Suppressor macrophage treated with lipopolysaccharide for 1 hour (primary cell): ENCODE measurements at regions not wholly inside any gene's neighbourhood (a gene's known extent, or its start where the extent isn't known, plus 50 kb on each side); places are given as distances from the start of the nearest gene placed in this dataset.

Source experiments
- DNase-seq, 3 donors: peaks; one replicate each; pipeline ENCODE4 v3.0.0-alpha.2; 2020 to 2022

- DNase-seq, result no peak
Observed at GRCh38 chr9:108600896-108601295, 254.9 kb downstream of the ACTL7B start.

DNA sequence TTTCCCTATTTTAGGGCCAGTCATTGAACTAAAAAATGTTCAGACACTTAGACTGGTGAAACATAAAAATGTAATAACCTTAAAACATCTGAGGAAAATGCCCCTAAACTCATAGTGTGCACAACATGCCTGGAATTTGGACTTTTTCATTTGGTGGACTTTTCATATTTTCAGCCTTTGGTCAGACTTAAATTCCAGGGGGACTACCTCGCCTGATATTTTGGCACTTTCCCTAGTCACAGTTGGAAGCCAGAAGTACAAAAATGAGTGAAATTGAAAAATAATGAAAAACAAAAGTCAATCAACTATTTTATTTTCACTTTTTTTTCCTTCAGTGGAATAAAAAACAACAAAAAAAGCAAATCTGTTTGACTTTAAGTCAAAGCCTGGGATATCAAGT is 256.2 kb downstream of the ACTL7B start:
- DNase-seq, result no peak

DNA sequence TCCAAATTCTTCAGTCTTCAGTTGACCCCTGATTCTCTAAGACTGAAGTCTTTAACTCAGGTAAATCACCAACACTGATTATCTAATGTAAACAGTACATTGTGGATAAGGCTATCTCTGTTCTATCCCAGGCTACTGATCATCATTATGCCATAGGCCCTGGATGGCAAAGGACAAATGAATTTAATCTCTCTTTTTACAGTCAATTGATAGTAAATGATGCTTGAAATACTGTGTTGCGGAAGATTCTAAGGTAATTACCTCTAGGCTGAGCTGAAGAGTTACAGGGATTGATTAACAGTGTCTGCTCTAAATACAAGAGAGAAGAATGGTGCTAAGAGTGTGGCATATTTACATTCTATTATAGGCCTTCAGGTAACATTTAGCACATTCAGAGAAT is 264.7 kb downstream of the ACTL7B start:
- no peak for DNase-seq

- DNase-seq, result peak in 1 of 3 donors; percentile 37
Observed at GRCh38 chr9:108588246-108588645, 267.5 kb downstream of the ACTL7B start.

DNA sequence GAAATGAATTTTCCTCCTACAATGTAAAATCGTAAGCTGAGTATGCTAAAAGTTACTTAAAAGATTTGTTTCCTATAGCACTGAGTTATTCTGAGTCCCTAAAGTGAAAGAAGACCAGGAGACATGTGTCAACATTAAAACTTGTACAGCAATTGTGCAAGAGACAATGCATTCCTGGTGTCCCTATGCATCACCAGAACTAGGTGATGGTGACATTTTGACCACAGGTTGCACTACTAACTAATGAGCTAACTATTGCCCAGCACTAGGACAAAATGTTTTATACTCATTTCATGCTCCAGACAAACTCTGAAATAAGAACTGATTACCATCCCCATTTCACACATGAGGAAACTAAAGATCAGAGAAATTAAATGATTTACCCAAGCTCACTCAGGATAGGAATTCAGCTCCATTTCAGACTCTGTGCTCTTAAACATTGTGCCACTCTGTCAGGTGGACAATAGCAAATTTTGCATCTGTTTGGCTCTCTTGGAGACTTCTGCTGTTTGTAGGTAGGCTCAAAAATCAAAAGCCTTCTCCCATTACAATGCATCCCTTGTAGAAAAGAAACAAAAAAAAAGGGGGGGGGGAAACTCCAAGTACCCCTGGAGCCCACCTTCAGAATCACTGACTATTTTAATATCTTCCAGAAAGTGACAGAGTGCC is 269.2 kb downstream of the ACTL7B start:
- peak; percentile 9 to 22 (median 14) for DNase-seq

GRCh38 chr9:108584860-108585259 is 270.9 kb downstream of the ACTL7B start:
- no peak for DNase-seq

- DNase-seq, result peak in 1 of 3 donors; percentile 12
Observed at GRCh38 chr9:108582726-108583125, 273.1 kb downstream of the ACTL7B start.

GRCh38 chr9:108579757-108580439 is 275.9 kb downstream of the ACTL7B start:
- peak; percentile 80 to 87 (median 84) for DNase-seq

GRCh38 chr9:108575276-108575675 is 280.5 kb downstream of the ACTL7B start:
- no peak for DNase-seq

GRCh38 chr9:108569624-108570023 is 286.2 kb downstream of the ACTL7B start:
- DNase-seq, result peak; percentile 49 to 64 (median 63)

DNA sequence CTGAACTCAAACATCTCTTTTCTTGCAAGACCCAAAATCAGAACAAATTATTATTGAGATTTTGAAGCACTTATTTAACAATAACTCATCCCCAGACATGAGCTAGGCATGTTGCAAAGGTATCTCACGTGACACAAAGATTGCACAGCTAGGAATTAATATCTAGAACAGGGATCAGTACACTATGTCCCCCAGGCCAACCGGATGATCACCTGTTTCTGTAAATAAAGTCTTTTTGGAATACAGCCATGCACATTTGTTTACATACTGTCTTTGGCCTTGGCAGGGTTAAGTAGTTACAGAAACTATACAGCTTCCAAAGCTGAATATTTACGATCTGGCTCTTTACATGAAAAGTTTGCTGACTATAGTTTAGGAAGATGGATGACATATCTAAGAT is 287.7 kb downstream of the ACTL7B start:
- no peak for DNase-seq

- DNase-seq, result no peak
Observed at GRCh38 chr9:108567571-108567970, 288.2 kb downstream of the ACTL7B start.

DNA sequence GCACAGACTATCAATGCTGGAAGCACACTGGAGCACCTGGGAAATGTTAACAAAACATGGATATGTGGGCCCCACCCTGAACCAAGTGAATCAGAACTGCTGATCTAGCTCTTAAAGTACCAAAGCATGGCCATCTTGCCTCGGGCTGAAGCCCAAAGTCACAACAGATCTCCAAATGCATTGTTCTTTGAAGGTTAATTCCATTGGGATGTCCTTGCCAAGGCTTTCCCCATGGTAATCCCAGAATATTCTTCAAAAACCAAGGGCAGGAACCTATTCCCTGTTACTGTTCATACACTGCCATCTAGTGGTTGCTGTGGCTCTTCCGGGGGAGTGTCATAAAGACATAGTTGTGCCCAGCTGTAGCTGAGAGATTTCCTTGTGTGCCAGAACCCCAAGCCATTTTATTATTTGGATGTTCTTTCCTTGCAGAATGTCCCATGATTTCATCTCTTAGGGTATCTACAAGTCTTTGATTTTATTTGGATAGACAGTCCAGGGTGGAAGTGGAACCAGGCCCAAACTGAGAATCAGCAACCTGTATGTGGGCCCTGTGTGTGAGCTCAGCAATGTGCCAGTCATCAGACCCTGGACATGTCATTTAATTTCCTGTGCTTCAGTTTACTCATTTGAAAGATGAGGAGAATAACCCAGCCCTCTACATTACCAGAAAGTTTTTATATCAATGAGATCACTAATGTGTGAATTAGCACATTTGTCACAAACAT is 290.0 kb downstream of the ACTL7B start:
- DNase-seq, result peak; percentile 86 to 93 (median 90)

- DNase-seq, result no peak
Observed at GRCh38 chr9:108562176-108562575, 293.6 kb downstream of the ACTL7B start.

DNA sequence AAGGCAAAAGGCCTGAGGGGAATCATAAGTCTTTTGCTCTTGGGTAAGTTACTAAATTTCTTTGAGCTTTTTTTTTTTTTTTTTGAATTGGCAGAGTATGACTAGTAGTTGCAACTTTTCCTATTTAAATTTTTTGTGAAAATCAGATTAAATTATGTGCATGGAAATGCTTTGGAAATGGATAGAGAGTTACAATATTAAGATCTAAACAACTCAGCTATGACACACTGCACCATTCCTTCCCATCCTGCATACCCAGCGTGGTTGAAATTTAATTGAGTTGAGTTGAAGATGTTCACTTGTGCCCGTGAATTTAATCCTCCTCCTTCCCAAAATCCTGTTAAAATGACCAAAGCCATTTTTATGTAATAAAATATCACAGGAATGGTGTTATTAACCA is 296.4 kb downstream of the ACTL7B start:
- DNase-seq, result no peak

DNA sequence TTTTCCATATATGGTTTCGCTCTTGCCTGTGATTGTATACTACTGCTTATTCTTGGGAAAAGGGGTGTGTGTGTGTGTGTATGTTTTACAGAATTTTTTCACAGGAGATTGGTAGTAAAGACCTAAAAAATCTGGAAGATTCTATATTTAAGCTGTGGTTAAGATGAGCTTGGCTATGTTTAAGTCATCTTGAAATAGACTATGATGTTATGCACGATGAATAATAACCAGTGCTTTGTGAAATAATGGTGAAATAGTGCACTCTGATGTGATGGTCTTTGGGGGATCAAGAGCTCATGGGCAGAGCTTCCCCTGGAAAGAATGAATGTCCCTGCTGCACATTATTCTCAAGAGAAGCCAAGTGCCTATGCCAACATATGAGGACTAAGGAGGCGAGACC is 301.0 kb downstream of the ACTL7B start:
- DNase-seq, result no peak

DNA sequence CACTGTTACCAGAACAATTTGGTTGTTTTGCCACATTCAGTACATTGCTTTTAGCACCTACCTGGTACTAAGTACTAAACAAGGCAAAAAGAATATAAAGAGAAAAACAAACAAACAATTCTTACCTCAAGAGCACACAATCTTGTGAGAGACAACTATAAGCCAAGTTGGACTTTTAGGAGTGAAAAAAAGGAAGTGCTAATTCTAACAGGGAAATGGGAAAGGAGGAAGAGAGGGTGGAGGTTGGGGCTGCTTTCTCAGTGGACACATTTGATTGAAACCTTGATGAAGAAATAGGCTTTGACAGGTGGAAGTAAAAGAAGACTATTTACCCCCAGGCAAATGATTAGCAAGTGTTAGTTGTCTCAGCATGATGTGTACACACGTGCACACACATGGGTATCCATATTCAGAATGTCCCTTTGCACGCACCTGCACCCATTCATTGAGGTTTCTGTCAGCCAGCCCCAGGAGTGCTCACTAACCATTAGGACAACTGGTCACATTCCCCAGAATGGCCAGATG is 302.6 kb downstream of the ACTL7B start:
- peak; percentile 42 to 43 (median 42) for DNase-seq

GRCh38 chr9:108552459-108553040 is 303.2 kb downstream of the ACTL7B start:
- peak in 1 of 3 donors; percentile 27 for DNase-seq

- DNase-seq, result peak in 2 of 3 donors; percentile 27
Observed at GRCh38 chr9:108551030-108551841, 304.6 kb downstream of the ACTL7B start.

DNA sequence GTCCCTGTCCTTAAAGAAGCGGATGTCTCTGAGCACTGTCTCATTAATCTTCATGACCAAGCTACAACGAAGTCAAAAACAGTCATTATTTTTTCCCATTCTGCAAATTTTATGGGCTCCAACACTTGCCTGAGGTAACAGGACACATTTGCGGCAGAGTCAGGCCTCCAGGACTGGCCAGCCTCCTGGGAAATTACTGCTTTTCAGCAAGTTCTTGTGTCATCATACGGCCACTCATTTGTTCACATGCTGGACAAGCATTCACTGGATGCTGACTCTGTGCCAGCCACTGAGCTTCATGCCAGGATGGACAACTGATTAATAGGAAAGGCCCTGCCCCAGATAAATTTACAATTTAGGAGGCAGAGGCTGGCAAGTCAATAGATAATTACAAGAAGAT is 305.7 kb downstream of the ACTL7B start:
- peak in 2 of 3 donors; percentile 28 to 31 for DNase-seq

DNA sequence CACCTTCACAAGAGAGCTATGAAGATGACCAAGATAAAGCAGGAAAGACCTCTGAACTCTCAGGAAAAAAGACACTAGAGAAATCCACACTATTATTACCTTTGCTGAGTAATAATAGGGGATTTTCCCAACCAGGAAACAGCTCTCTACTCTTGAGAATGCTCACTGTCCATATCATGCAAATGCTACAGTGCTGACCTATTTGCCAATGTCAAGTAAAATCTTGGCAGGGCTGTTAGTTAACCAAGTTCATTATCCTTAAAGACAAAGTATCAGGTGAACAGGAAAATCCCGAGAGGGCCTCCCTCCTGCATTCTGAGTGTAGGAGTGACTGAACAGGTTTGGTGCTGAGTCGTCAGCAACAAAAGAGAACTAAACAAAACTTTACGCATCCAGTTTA is 306.6 kb downstream of the ACTL7B start:
- DNase-seq, result peak in 1 of 3 donors; percentile 15
